IgD-negative memory B cell (primary cell): ENCODE measurements at regions not wholly inside any gene's neighbourhood (a gene's known extent, or its start where the extent isn't known, plus 50 kb on each side); places are given as distances from the start of the nearest gene placed in this dataset.
"Not testable (repeated sequence)": the region's sequence is repeated elsewhere in the genome, so short reads cannot be mapped to it uniquely, and the experiment has no call there.

Experiments used
- H3K27ac Mint-ChIP-seq, 3 donors: one replicate each; pipeline ENCODE4 v1.8.0; 2020 to 2022; ENCODE audit warnings: mild to moderate bottlenecking in 3 of 3, mixed read lengths in 3 of 3, moderate library complexity in 1 of 3
- H3K27me3 Mint-ChIP-seq: one replicate; pipeline ENCODE4 v1.8.0; 2021; ENCODE audit warnings: mixed read lengths
- H3K36me3 Mint-ChIP-seq: one replicate; pipeline ENCODE4 v1.8.0; 2020; ENCODE audit warnings: mild to moderate bottlenecking, mixed read lengths
- H3K4me1 Mint-ChIP-seq, 3 donors: one replicate each; pipeline ENCODE4 v1.8.0; 2020 to 2022; ENCODE audit warnings: mixed read lengths in 3 of 3, mild to moderate bottlenecking in 1 of 3
- H3K4me3 Mint-ChIP-seq, 4 donors: one replicate each; pipeline ENCODE4 v1.8.0; 2020 to 2022; ENCODE audit warnings: mild to moderate bottlenecking in 4 of 4, mixed read lengths in 4 of 4, moderate library complexity in 3 of 4
- H3K9me3 Mint-ChIP-seq, 3 donors: one replicate each; pipeline ENCODE4 v1.8.0; 2020 to 2021; ENCODE audit warnings: mixed read lengths in 3 of 3, mild to moderate bottlenecking in 1 of 3

DNA sequence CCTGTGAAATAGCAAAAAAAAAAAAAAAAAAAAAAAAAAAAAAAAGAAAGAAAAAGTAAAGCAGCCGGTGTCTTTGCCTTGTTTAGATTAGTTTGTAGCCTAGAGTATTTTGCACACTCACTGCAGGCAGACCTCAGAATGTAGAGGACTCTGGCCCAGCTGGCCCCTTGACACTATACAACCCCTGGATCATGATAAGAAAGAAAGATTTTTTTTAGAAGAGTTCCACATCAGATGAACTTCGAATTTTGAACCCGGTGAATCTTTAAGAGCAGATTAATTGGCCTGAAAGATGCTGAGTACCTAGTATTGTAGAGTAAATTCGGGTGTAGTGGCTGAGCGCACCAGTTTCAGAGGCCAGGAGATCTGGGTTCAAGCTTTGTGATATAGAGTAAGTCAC lies 727.7 kb upstream of the GOLIM4 start:
- Mint-ChIP-seq H3K36me3 (no peaks in the 10 kb centered on the region), H3K27ac (peak overlapping the region in 1 of 3 donors; percentile 47), H3K27me3 (no peaks in the 10 kb centered on the region), H3K4me3 (no peak overlapping the region), H3K9me3 (no peaks in the 10 kb centered on the region), H3K4me1 (peaks cover 0 to 2% (median 0%) of the 10 kb centered on the region in 3 donors)

DNA sequence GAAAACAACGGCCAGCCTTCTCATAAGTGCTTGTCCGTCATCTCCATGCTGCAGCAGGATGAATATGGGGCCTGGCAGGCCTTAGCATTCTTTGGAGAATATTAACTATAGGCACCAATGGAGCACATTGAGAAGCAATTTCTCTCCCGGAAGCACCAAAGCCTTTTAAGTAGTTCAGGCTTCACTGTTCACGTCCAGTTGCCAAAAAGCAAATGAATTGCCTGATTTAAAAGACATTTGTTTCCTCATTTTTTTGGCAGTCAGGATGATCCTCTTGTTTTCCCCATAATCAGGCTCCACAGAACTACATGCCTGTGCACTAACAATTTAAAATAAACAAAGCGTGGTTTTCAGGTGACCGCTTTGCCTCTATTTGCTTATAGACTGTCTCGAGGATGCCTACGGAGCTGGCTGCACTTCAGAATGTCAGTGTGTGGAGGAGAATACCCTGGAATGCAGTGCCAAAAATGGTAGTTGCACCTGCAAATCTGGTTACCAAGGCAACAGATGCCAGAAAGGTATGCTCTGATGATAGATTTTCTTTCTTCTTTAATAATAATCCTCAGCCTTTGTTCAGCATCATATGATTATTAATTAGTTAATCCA lies 725.2 kb upstream of the GOLIM4 start:
- H3K27ac Mint-ChIP-seq, result no peak overlapping the region
- no peak overlapping the region for H3K4me3 Mint-ChIP-seq
- no peaks in the 10 kb centered on the region for H3K36me3 Mint-ChIP-seq
- H3K27me3 Mint-ChIP-seq, result no peaks in the 10 kb centered on the region
- H3K4me1 Mint-ChIP-seq, result peaks cover 0 to 2% (median 0%) of the 10 kb centered on the region in 3 donors
- H3K9me3 Mint-ChIP-seq, result no peaks in the 10 kb centered on the region

DNA sequence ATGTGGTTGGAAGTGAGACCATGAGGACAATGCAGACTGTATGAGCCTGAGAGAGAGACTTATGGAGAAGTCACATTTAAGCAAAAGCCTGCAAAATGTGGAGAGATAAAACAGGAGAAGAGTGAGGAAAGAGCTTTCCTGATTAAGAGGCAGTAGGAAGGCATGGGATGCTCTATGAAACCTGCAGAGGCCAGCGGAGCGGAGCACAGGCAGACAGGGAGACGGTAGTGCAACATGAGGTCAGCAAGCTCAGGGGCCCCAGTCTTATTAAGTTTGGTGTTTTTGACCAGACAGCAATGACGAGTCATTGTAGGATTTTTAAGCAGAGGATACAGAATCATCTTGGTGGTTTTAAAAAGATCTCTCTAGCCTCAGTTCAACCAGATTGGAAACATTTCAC lies 721.5 kb upstream of the GOLIM4 start:
- no peaks in the 10 kb centered on the region for H3K9me3 Mint-ChIP-seq
- no peak overlapping the region for H3K4me3 Mint-ChIP-seq
- H3K4me1 Mint-ChIP-seq, result no peaks in the 10 kb centered on the region
- no peaks in the 10 kb centered on the region for H3K36me3 Mint-ChIP-seq
- H3K27ac Mint-ChIP-seq, result no peak overlapping the region
- H3K27me3 Mint-ChIP-seq, result no peaks in the 10 kb centered on the region

DNA sequence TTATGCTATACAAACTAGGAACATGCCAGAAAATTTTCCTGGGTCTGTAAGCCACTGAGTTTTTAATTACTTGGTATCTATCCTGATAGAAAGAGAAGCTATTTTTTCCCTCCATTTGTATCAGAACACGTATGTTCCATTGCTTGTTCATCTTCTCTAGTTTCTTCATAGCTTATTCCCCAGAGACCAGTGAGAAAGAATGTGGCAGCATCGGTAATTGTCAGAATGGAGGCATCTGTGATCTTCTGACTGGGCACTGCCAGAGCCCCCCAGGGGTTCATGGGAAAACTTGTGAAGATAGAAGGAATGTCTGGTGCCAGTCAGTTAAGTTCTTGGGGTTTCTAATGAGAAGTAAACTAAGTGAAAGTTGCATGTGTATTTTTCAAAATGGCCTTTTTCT lies 720.2 kb upstream of the GOLIM4 start:
- no peaks in the 10 kb centered on the region for H3K9me3 Mint-ChIP-seq
- no peak overlapping the region for H3K27ac Mint-ChIP-seq
- H3K27me3 Mint-ChIP-seq, result no peaks in the 10 kb centered on the region
- no peak overlapping the region for H3K4me3 Mint-ChIP-seq
- H3K36me3 Mint-ChIP-seq, result no peaks in the 10 kb centered on the region
- no peaks in the 10 kb centered on the region for H3K4me1 Mint-ChIP-seq

DNA sequence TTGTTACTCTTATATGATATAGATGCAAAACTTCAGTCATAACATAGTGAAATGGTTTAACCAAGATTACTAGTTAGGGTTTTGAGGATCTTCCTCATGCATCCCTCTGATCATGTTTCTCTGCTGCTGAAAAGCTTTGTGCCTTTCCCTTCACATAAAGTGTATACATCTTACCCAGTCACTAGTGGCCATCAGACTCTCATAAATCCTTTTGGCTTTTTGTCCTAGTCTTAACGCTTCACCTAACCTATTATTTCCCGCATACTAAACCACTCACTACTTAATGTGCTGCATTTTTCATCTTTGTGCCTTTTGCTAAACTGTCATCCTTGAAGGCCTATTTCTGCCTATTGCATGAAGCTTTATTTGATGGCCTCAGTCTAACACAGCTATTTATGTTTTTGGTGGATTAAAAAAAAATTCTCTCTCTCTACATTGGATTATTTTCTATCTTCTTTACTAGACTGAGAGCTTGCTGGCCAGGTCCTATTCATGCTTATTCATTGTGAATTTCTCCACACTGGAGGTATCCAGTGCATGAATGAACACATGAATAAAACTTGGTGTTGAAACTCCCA lies 717.6 kb upstream of the GOLIM4 start:
- Mint-ChIP-seq H3K27ac (no peak overlapping the region), H3K4me3 (no peak overlapping the region), H3K4me1 (no peaks in the 10 kb centered on the region), H3K36me3 (no peaks in the 10 kb centered on the region), H3K27me3 (no peaks in the 10 kb centered on the region), H3K9me3 (no peaks in the 10 kb centered on the region)

DNA sequence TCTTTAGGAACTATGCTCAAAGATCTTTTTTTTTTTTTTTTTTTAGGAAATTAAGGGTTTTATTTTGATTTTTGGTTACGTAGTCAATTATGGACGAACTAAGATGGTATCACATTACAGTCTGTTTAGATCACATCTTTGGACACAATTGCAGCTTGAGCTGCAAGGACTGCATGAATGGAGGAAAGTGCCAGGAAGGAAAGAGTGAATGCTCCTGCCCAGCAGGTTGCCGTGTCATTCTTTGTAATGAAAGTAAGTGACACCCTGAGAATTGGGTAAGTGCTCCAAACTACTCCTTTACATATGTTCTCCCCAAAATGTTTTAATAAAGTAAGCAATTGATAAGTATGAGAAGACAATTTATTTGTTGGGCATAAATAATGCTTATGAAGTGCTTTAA lies 716.5 kb upstream of the GOLIM4 start:
- no peak overlapping the region for H3K27ac Mint-ChIP-seq
- no peak overlapping the region for H3K4me3 Mint-ChIP-seq
- H3K4me1 Mint-ChIP-seq, result no peaks in the 10 kb centered on the region
- no peaks in the 10 kb centered on the region for H3K9me3 Mint-ChIP-seq
- H3K27me3 Mint-ChIP-seq, result no peaks in the 10 kb centered on the region
- H3K36me3 Mint-ChIP-seq, result no peaks in the 10 kb centered on the region

DNA sequence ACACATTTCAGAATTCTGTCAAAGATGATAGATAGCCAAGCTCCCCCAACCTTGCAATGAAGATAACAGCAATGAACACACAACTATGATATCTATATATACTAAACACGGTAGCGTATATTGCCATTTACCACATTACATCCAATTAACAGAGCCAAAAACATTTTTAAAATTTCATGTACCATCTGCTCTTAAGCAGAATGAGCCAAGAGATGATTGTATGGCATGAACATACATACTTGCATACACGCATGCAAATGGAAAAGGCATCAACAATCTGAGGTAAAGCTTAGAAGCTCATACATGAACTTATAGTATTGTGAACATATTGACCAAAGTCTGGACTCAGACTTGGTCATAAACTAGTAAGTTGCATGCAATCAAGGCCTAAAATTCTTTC lies 712.9 kb upstream of the GOLIM4 start:
- Mint-ChIP-seq H3K27ac (no peak overlapping the region), H3K4me1 (no peaks in the 10 kb centered on the region), H3K36me3 (no peaks in the 10 kb centered on the region), H3K27me3 (no peaks in the 10 kb centered on the region), H3K4me3 (no peak overlapping the region), H3K9me3 (no peaks in the 10 kb centered on the region)

DNA sequence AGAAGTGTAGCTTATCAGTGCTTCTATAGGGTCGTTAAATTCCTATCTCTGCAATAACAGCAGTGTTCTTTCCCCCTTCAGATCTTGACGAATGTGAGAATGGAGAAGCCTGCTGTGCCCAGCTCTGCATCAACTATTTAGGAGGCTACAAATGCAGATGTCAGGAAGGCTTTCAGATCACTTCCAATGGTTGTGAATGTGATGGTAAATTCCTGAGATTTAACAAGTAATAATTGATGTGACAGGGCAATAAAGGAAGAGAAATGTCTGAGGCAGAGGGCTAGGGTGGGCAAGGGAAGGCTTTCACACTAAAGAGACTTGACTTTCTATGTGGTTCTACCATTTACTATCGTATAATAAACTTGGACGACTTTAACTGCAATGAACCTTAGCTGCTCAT lies 711.7 kb upstream of the GOLIM4 start:
- no peaks in the 10 kb centered on the region for H3K4me1 Mint-ChIP-seq
- H3K27ac Mint-ChIP-seq, result no peak overlapping the region
- no peak overlapping the region for H3K4me3 Mint-ChIP-seq
- no peaks in the 10 kb centered on the region for H3K9me3 Mint-ChIP-seq
- no peaks in the 10 kb centered on the region for H3K36me3 Mint-ChIP-seq
- H3K27me3 Mint-ChIP-seq, result no peaks in the 10 kb centered on the region

DNA sequence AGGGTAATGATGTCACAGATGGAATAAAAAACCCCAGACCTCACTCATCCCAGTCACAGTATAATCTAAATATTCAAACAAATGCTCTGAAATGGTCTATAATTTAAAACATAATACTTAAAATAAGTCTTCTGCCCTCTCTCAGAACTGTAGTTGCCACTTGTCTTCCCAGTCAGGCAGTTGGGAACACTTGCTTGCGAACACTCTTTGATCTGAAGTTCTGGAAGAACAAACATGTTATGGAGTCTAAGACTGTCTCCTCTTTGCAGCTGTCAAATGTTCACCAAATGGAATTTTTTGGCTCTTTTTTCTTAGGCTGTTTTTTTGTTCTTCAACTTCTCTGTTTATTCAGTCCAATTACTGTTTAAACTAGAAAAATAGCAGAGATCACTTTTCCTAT lies 711.1 kb upstream of the GOLIM4 start:
- no peaks in the 10 kb centered on the region for H3K36me3 Mint-ChIP-seq
- H3K9me3 Mint-ChIP-seq, result no peaks in the 10 kb centered on the region
- H3K4me3 Mint-ChIP-seq, result no peak overlapping the region
- H3K27ac Mint-ChIP-seq, result no peak overlapping the region
- no peaks in the 10 kb centered on the region for H3K4me1 Mint-ChIP-seq
- H3K27me3 Mint-ChIP-seq, result no peaks in the 10 kb centered on the region

DNA sequence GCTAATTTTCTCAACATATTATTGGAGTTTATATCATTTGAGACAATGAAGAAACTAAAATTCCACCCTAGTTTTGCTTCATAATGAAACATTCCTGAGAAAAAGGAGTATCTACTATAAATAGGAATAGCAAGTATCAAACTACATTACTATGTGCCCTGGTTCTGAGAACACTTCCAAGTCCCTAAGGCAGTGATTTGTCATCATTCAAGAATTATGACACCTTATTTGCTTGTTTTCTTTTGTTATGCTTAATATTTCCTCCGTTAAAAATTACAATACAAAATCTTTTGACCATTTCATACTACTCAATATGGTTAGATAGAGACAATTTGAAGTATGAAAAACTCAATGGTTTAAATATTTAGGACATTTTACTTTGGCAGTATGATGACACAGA lies 707.8 kb upstream of the GOLIM4 start:
- peaks cover 2% of the 10 kb centered on the region for H3K27me3 Mint-ChIP-seq
- H3K4me1 Mint-ChIP-seq, result no peaks in the 10 kb centered on the region
- no peak overlapping the region for H3K27ac Mint-ChIP-seq
- peaks cover 0 to 4% (median 0%) of the 10 kb centered on the region in 3 donors for H3K9me3 Mint-ChIP-seq
- no peak overlapping the region for H3K4me3 Mint-ChIP-seq
- H3K36me3 Mint-ChIP-seq, result no peaks in the 10 kb centered on the region

DNA sequence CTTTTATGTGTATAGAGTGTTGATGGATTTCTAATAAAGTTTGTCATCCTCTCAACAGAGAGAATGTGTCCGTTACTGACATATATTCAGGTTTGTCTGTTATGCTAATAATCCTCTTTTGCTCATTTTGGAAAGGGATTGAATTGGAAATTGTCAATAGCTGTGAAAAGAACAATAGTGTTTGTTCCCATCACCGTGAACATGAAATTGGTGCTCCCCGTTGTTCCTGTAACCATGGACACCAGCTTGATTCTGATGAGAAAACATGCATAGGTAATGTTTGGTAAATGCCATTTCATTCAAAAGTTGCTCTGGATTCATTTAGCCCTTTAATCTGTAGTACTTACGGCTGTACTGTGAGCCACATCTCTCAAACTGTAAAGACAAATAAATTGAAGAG lies 707.0 kb upstream of the GOLIM4 start:
- Mint-ChIP-seq H3K36me3 (no peaks in the 10 kb centered on the region), H3K27me3 (peaks cover 2% of the 10 kb centered on the region), H3K4me3 (no peak overlapping the region), H3K27ac (no peak overlapping the region), H3K4me1 (no peaks in the 10 kb centered on the region), H3K9me3 (peaks cover 0 to 4% (median 0%) of the 10 kb centered on the region in 3 donors)

DNA sequence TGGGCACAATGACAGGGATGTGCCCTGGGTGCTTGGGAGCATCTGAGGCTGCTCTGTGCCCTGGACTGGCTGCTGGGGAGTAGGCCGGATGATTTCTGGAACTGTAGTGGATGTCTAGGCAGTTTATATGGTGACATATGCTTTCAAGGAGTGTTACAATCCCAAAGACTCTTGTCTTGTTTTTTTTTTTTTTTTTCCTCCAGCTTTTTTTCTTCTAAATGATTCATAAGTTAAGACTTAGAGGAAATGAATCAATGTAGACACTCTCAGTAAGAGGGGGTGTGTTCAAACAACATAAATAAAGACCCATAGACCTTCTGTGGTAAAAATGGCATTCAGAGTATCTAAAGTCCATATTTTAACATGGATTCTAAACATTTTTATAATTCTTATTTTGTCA lies 706.1 kb upstream of the GOLIM4 start:
- peaks cover 0 to 4% (median 0%) of the 10 kb centered on the region in 3 donors for H3K9me3 Mint-ChIP-seq
- H3K4me3 Mint-ChIP-seq, result no peak overlapping the region
- H3K27me3 Mint-ChIP-seq, result peaks cover 2% of the 10 kb centered on the region
- no peaks in the 10 kb centered on the region for H3K36me3 Mint-ChIP-seq
- H3K4me1 Mint-ChIP-seq, result no peaks in the 10 kb centered on the region
- no peak overlapping the region for H3K27ac Mint-ChIP-seq

DNA sequence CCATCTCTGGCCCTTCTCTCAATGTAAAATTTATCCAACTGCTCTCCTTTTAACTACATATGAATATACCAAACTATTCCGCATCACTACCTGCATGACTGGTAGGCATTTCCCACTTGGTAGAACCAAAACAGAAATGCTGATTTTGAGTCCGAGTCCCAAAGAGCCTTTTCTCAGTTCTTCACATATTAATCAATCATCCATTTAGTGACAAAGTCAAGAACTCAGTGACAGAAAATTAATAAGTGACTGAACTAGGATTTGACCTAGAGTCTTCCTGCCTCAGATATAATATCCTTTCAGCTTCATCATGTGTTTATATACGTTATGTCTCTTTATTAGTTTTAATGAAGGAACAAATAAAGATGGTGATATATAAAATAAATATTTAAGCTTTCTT lies 700.6 kb upstream of the GOLIM4 start:
- Mint-ChIP-seq H3K9me3 (peaks cover 0 to 4% (median 0%) of the 10 kb centered on the region in 3 donors), H3K36me3 (no peaks in the 10 kb centered on the region)

DNA sequence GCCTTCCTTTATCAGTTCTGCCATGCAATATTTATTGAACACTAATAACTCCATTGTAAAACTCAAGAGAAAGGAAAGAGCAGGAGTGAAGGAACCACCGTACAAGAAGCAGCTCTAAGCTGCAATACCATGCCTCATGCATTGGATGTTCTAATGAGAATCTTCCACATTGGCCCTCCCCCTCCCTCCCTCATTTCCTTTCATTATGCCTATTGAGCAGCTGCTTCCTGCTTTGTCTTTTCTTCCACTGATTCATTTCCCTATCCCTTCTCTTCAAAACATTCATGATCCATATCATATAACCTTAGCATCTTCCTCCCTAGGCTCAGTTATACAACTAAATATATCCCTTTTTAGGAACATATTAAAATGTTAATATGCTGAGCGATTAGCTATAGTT lies 698.7 kb upstream of the GOLIM4 start:
- H3K36me3 Mint-ChIP-seq, result no peaks in the 10 kb centered on the region
- H3K4me1 Mint-ChIP-seq, result no peaks in the 10 kb centered on the region
- no peak overlapping the region for H3K27ac Mint-ChIP-seq
- H3K4me3 Mint-ChIP-seq, result no peak overlapping the region
- H3K9me3 Mint-ChIP-seq, result peaks cover 0 to 4% (median 0%) of the 10 kb centered on the region in 3 donors
- peaks cover 2% of the 10 kb centered on the region for H3K27me3 Mint-ChIP-seq

More for the DNA sequence above, 700.6 kb upstream of the GOLIM4 start:
- Mint-ChIP-seq H3K4me1 (no peaks in the 10 kb centered on the region), H3K27ac (no peak overlapping the region), H3K4me3 (no peak overlapping the region), H3K27me3 (peaks cover 2% of the 10 kb centered on the region)

DNA sequence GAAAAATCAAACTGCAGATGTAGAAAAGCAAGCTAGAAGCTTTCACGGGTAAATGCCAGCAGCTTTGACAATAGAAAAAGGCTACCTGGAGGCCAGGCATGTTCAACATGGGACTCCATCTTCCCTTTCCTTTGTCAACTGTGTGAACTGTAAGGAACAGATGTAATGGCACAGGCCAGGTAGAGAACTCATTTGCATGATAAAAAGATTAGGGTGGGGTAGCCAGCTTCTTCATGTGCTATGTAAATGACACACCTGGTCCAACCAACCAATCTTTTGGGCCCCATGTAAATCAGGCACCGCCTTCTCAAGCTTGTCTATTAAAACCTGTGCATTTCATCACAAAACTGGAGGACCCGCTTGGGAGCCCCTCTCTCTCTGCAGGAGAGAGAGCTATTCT lies 686.5 kb upstream of the GOLIM4 start:
- no peak overlapping the region for H3K4me3 Mint-ChIP-seq
- no peak overlapping the region for H3K27ac Mint-ChIP-seq
- peaks cover 1 to 13% (median 6%) of the 10 kb centered on the region in 3 donors for H3K9me3 Mint-ChIP-seq

DNA sequence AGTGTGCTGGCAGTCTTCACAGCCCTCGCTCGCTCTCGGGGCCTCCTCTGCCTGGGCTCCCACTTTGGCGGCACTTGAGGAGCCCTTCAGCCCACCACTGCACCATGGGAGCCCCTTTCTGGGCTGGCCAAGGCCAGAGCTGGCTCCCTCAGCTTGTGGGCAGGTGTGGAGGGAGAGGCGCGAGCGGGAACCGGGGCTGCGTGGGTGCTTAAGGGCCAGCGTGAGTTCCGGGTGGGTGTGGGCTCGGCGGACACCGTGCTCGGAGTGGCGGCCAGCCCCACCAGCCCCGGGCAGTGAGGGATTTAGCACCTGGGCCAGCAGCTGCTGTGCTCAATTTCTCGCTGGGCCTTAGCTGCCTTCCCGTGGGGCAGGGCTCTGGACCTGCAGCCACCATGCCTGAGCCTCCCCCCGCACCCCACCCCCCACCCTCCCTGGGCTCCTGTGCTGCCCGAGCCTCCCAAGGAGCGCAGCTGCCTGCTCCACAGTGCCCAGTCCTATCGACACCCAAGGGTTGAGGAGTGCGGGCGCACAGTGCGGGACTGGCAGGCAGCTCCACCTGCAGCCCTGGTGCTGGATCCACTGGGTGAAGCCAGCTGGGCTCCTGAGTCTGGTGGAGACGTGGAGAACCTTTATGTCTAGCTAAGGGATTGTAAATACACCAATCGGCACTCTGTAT lies 684.4 kb upstream of the GOLIM4 start:
- H3K4me1 Mint-ChIP-seq, H3K27ac Mint-ChIP-seq, H3K9me3 Mint-ChIP-seq, H3K4me3 Mint-ChIP-seq, H3K36me3 Mint-ChIP-seq, H3K27me3 Mint-ChIP-seq: not testable (repeated sequence)

More for the DNA sequence above, 686.5 kb upstream of the GOLIM4 start:
- H3K4me1 Mint-ChIP-seq, result no peaks in the 10 kb centered on the region
- H3K36me3 Mint-ChIP-seq, result no peaks in the 10 kb centered on the region
- H3K27me3 Mint-ChIP-seq, result no peaks in the 10 kb centered on the region
